ENCODE measurements at regions not wholly inside any gene's neighbourhood (a gene's known extent, or its start where the extent isn't known, plus 50 kb on each side); places are given as distances from the start of the nearest gene placed in this dataset.

DNA sequence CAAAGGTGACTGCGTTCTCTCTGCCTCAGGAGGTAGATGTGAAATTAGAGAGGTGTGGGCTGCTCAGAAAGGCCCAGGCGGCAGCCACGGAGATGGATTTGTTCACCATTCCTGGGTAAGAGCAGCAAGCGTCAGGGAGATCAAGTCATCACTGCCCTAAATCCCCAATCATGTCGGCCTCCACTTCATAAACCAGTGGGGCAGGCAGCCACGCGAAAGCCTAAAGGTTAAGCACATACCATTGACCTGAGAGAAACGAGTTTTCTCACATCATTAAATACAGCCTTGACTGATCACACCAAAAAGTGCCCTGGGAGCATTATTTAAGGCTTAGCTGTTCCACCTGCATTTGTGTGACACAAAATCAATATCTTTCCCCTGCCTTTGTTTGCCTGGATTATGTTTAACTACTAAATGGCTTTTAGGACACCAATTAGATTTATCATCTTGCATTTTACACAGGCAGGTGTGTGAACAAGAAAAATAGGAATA, 50.7 kb upstream of the FOXB1 start:
- no peak for DNase-seq (ENCODE audit: low spot score)
- no peak for TF ChIP-seq CTCF (IDR thresholded peaks at IDR 0.05; ENCODE audit: extremely low read depth, missing control alignments)

DNA sequence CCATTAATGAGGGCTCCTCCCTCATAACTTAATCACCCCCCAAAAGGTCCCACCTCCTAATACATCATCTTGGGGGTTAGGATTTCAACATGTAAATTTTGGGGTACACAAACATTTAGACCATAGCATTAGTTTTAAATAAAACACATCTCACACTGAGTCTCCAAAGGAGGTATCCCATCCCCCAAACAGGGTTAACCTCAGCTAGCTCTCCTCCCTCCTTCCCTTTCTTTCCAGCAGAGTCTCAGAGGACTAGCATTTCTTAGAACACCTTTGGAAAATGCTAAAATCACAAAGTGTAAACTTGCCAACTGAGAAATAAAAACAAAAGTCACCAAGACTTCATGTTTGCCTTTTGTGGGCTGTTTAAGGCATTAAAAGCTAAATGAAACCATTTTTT, 51.2 kb upstream of the FOXB1 start:
- TF ChIP-seq CTCF (IDR thresholded peaks at IDR 0.05; ENCODE audit: extremely low read depth, missing control alignments) = no peak

GRCh38 chr15:59950603-59951388, 53.3 kb upstream of the FOXB1 start:
- DNase-seq (ENCODE audit: low spot score) = no peak
- TF ChIP-seq CTCF (IDR thresholded peaks at IDR 0.05; ENCODE audit: extremely low read depth, missing control alignments) = no peak

More for the DNA sequence above, 51.2 kb upstream of the FOXB1 start:
- no peak for DNase-seq (ENCODE audit: low spot score)

DNA sequence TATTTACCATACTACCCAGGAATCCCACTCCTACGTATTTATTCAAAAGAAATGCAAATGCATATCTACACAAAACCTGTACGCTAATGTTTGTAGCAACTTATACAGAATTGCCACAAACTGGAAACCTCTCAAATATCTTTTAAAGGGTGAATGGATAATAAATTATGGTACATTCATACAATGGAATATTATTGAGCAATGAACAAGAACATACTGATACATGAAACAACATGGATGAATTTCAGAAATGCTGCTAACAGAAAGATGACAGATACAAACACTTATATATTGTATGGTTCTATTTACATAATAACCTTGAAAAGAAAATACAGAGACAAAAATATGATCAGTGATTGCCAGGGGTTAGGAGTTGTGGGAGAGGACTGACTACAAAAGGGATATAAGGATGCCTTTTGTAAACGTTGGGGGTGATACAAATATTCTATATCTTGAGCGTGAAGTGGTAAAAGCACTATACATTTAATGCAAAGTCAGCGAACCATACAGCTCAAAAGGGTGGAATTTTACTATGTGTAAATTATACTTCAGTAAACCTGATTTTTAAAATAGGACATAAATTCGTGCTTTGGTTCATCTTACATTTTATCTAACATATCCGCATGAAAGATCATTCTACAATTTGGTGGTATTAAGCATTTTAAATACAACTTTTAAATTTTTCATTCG, 55.0 kb upstream of the FOXB1 start:
- TF ChIP-seq CTCF (IDR thresholded peaks at IDR 0.05; ENCODE audit: extremely low read depth, missing control alignments) = no peak
- no peak for DNase-seq (ENCODE audit: low spot score)

- TF ChIP-seq CTCF (IDR thresholded peaks at IDR 0.05; ENCODE audit: extremely low read depth, missing control alignments) = no peak
Observed at GRCh38 chr15:59946084-59946483, 58.0 kb upstream of the FOXB1 start.

DNA sequence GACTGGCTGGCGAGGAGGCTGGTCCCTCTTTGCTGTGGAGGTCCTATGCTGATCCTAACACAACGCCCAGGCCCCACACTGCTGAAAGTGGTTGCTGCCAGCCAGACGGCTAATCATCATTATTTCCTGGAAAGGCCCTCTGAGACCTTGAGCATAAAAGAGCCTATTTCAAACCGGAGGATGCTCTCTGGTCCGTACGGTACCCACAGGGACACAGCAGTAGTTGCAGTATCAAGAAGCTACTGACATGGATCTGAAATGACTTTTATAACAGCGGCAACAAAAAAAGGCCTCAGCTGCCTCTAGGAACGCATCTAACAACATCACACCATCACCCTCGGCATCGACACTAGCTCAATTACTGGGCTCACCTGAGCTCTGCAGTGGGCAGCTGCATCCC, 59.1 kb upstream of the FOXB1 start:
- TF ChIP-seq CTCF (IDR thresholded peaks at IDR 0.05; ENCODE audit: extremely low read depth, missing control alignments) = no peak
- no peak for DNase-seq (ENCODE audit: low spot score)

More at GRCh38 chr15:59946084-59946483, 58.0 kb upstream of the FOXB1 start:
- DNase-seq (ENCODE audit: low spot score) = no peak

- no peak for TF ChIP-seq CTCF (IDR thresholded peaks at IDR 0.05; ENCODE audit: extremely low read depth, missing control alignments)
- no peak for DNase-seq (ENCODE audit: low spot score)
Observed at GRCh38 chr15:59941612-59942011, 62.5 kb upstream of the FOXB1 start.

All from GM20000 (cell line).